GM23338 (cell line): ENCODE measurements at regions not wholly inside any gene's neighbourhood (a gene's known extent, or its start where the extent isn't known, plus 50 kb on each side); places are given as distances from the start of the nearest gene placed in this dataset.

Source experiments
- CREB1 ChIP-seq: fragments of 250-450 bp; sonication (Bioruptor Pico); IDR thresholded peaks from 2 replicates; pipeline ENCODE4 v1.5.0; 2020; ENCODE audit warnings: low read depth, mild to moderate bottlenecking, moderate library complexity
- CTCF ChIP-seq, 2 experiments: fragments of 200-600 bp in 1 of 2; sonication (generic) in 1 of 2; conservative IDR thresholded peaks; 2 replicates each; pipeline versions ENCODE4 v1.5.1 to v1.6.1; 2016 to 2017; ENCODE audit warnings: antibody characterized with exemption in 2 of 2, low read depth in 2 of 2, mild to moderate bottlenecking in 2 of 2, moderate library complexity in 1 of 2
- EZH2 ChIP-seq: fragments of 200-600 bp; sonication (generic); IDR thresholded peaks from one replicate; pipeline ENCODE4 v1.8.0; 2017; ENCODE audit warnings: antibody characterized with exemption, mild to moderate bottlenecking, low read depth; ENCODE audit not compliant: unreplicated experiment
- EZH2phosphoT487 ChIP-seq: fragments of 200-600 bp; sonication (generic); IDR thresholded peaks from one replicate; pipeline ENCODE4 v1.8.1; 2018; ENCODE audit warnings: antibody characterized with exemption; ENCODE audit not compliant: unreplicated experiment
- NANOG ChIP-seq: IDR thresholded peaks from 2 replicates; pipeline ENCODE4 v1.6.1; 2016; ENCODE audit warnings: antibody characterized with exemption, borderline replicate concordance
- POLR2AphosphoS5 ChIP-seq: IDR thresholded peaks from 2 replicates; pipeline ENCODE4 v1.6.1; 2016; ENCODE audit warnings: antibody characterized with exemption, low read depth
- REST ChIP-seq: IDR thresholded peaks from one replicate; pipeline ENCODE4 v1.6.1; 2018; ENCODE audit warnings: antibody characterized with exemption; ENCODE audit not compliant: unreplicated experiment
- STAT1 ChIP-seq: IDR thresholded peaks from one replicate; pipeline ENCODE4 v1.6.1; 2016; ENCODE audit warnings: antibody characterized with exemption; ENCODE audit not compliant: unreplicated experiment
- ZNF331 ChIP-seq: fragments of 250-450 bp; sonication (Bioruptor Pico); IDR thresholded peaks from 2 replicates; pipeline ENCODE4 v1.5.0; 2020; ENCODE audit warnings: low read depth, mild to moderate bottlenecking, moderate library complexity
- ZNF462 ChIP-seq: fragments of 250-450 bp; sonication (Bioruptor Pico); IDR thresholded peaks from 2 replicates; pipeline ENCODE4 v1.5.0; 2020; ENCODE audit warnings: mild to moderate bottlenecking, moderate library complexity

- TF ChIP-seq POLR2AphosphoS5: no peak
- no peak for TF ChIP-seq CTCF (conservative IDR thresholded peaks at IDR 0.05; ENCODE audit: low read depth in 2 of 2)
- no peak for TF ChIP-seq EZH2phosphoT487
- no peak for TF ChIP-seq EZH2
- TF ChIP-seq CREB1 (CRISPR knock-in tag): no peak
- TF ChIP-seq ZNF462 (CRISPR knock-in tag): no peak
- no peak for TF ChIP-seq REST
- TF ChIP-seq STAT1: no peak
- no peak for TF ChIP-seq ZNF331 (CRISPR knock-in tag)
- no peak for TF ChIP-seq NANOG
Observed at GRCh38 chr15:62447742-62448141, 282.7 kb upstream of the C2CD4B start.
